Skin epidermis (tissue), 12 donors: ENCODE measurements at regions not wholly inside any gene's neighbourhood (a gene's known extent, or its start where the extent isn't known, plus 50 kb on each side); places are given as distances from the start of the nearest gene placed in this dataset.
"Not testable (repeated sequence)": the region's sequence is repeated elsewhere in the genome, so short reads cannot be mapped to it uniquely, and the experiment has no call there.

Experiments used
- H3K27ac ChIP-seq, 21 experiments: fragments of 200-600 bp; sonication (generic) in 11 of 21; one replicate each; pipeline ENCODE4 v1.5.0; 2020; ENCODE audit warnings: mild to moderate bottlenecking in 3 of 21, inconsistent platforms in 2 of 21, moderate library complexity in 2 of 21
- H3K4me3 ChIP-seq, 7 experiments: fragments of 200-600 bp; sonication (generic) in 2 of 7; one replicate each; pipeline ENCODE4 v1.5.0; 2020; ENCODE audit warnings: inconsistent platforms in 2 of 7, mild to moderate bottlenecking in 2 of 7, moderate library complexity in 1 of 7

- no peak overlapping the region for H3K4me3 ChIP-seq
- peak overlapping the region in 4 of 21 experiments; percentile 30 to 74 (median 39) for H3K27ac ChIP-seq
Observed at GRCh38 chr16:85513649-85514048, 99.5 kb upstream of the GSE1 start.

- Histone ChIP-seq H3K4me3 (no peak overlapping the region), H3K27ac (peak overlapping the region in 13 of 21 experiments; percentile 12 to 74 (median 45))
Observed at GRCh38 chr16:85514295-85514597, 98.9 kb upstream of the GSE1 start.

GRCh38 chr16:85514598-85515318 is 98.4 kb upstream of the GSE1 start:
- H3K27ac ChIP-seq: peak overlapping the region in 19 of 21 experiments; percentile 6 to 82 (median 68)
- H3K4me3 ChIP-seq: no peak overlapping the region

- peak overlapping the region in 20 of 21 experiments; percentile 6 to 82 (median 68) for H3K27ac ChIP-seq
- H3K4me3 ChIP-seq: no peak overlapping the region
Observed at GRCh38 chr16:85515319-85515745, 97.8 kb upstream of the GSE1 start.

- no peak overlapping the region for H3K4me3 ChIP-seq
- H3K27ac ChIP-seq: peak overlapping the region in 19 of 21 experiments; percentile 7 to 82 (median 68)
Observed at GRCh38 chr16:85515830-85516397, 97.2 kb upstream of the GSE1 start.

GRCh38 chr16:85517154-85517553 is 96.0 kb upstream of the GSE1 start:
- H3K27ac ChIP-seq: no peak overlapping the region
- no peak overlapping the region for H3K4me3 ChIP-seq

GRCh38 chr16:85517563-85518179 is 95.5 kb upstream of the GSE1 start:
- no peak overlapping the region for H3K27ac ChIP-seq
- H3K4me3 ChIP-seq: no peak overlapping the region

GRCh38 chr16:85518398-85519049 is 94.6 kb upstream of the GSE1 start:
- no peak overlapping the region for H3K27ac ChIP-seq
- H3K4me3 ChIP-seq: no peak overlapping the region

- not testable (repeated sequence) for H3K27ac ChIP-seq, H3K4me3 ChIP-seq
Observed at GRCh38 chr16:85519050-85519440, 94.1 kb upstream of the GSE1 start.

- H3K4me3 ChIP-seq: no peak overlapping the region
- H3K27ac ChIP-seq: no peak overlapping the region
Observed at GRCh38 chr16:85519540-85520231, 93.4 kb upstream of the GSE1 start.

- Histone ChIP-seq H3K4me3 (no peak overlapping the region), H3K27ac (peak overlapping the region in 6 of 21 experiments; percentile 9 to 57 (median 42))
Observed at GRCh38 chr16:85520853-85521521, 92.1 kb upstream of the GSE1 start.

- H3K27ac ChIP-seq: peak overlapping the region in 5 of 21 experiments; percentile 10 to 53 (median 34)
- H3K4me3 ChIP-seq: no peak overlapping the region
Observed at GRCh38 chr16:85521552-85522307, 91.4 kb upstream of the GSE1 start.

GRCh38 chr16:85522308-85522841 is 90.7 kb upstream of the GSE1 start:
- Histone ChIP-seq H3K27ac (peak overlapping the region in 1 of 21 experiments; percentile 11), H3K4me3 (no peak overlapping the region)

GRCh38 chr16:85522842-85523601 is 90.1 kb upstream of the GSE1 start:
- H3K27ac ChIP-seq: peak overlapping the region in 3 of 21 experiments; percentile 10 to 49 (median 35)
- H3K4me3 ChIP-seq: no peak overlapping the region

- Histone ChIP-seq H3K4me3 (no peak overlapping the region), H3K27ac (peak overlapping the region in 3 of 21 experiments; percentile 10 to 49 (median 35))
Observed at GRCh38 chr16:85523602-85524364, 89.3 kb upstream of the GSE1 start.

- Histone ChIP-seq H3K27ac (peak overlapping the region in 1 of 21 experiments; percentile 3), H3K4me3 (no peak overlapping the region)
Observed at GRCh38 chr16:85524365-85524629, 88.8 kb upstream of the GSE1 start.
